NB4 (cell line): ENCODE measurements at regions not wholly inside any gene's neighbourhood (a gene's known extent, or its start where the extent isn't known, plus 50 kb on each side); places are given as distances from the start of the nearest gene placed in this dataset.
A peak's percentile ranks its signal among the peaks of the same experiment; 100 is the strongest.

Experiments
- DNase-seq: peaks from one replicate; pipeline ENCODE4 v3.0.0; 2010; ENCODE audit warnings: low read depth
- H3K4me3 ChIP-seq: one replicate; pipeline ENCODE4 v1.5.1; 2011; ENCODE audit warnings: mild to moderate bottlenecking, low read depth, low read length, moderate library complexity
- CTCF ChIP-seq: IDR thresholded peaks from one replicate; pipeline ENCODE4 v1.5.1; 2012; ENCODE audit warnings: low read depth, low read length
- MAX ChIP-seq: IDR thresholded peaks from 2 replicates; pipeline ENCODE4 v1.6.1; 2011; ENCODE audit warnings: low read depth, low read length
- MYC ChIP-seq: IDR thresholded peaks from 2 replicates; pipeline ENCODE4 v1.6.1; 2011; ENCODE audit warnings: low read depth, low read length
- POLR2A ChIP-seq: IDR thresholded peaks from 2 replicates; pipeline ENCODE4 v1.6.1; 2011; ENCODE audit warnings: mild to moderate bottlenecking; ENCODE audit not compliant: insufficient read length; ENCODE audit errors: extremely low read depth

DNA sequence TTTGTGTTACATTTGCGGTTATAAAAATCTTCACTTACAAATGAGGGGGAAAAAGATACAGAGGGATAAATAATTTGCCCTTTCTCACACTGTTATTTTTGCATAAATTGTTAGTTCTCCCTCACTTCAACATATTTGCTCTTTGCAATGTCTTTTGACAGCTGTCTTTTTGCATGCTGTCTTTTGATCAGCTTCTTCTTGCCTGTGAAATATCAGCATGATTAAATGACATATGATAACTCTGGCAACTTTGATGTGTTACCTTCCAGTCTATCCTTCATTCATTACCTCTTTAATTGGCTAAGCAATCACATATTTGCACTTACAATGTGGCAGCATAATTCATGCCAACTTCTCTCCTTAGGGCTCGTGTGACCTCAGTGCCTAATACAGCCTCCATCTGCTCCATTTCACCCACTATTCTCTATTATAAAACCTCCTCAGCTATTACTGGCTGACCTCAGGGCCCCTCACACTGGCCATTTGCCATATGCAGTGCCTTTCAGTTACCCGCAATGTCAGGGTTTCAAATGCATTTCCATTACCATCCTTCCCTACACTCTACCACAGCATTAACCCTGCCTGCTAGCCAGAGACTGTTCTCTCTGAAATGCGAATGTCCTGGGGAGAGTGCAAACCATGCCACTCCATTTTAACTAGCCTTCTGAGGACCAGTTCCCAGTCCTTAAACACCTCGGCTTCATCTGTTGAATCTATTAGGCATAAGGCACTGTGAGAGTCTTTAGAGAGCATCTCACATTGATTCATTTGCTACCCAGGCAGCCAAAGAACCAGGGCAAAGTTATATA is 1056.6 kb upstream of the CHAC2 start:
- no peak for DNase-seq
- no peak overlapping the region for H3K4me3 ChIP-seq
- TF ChIP-seq MAX (no peak), POLR2A (no peak), CTCF (no peak), MYC (no peak)

DNA sequence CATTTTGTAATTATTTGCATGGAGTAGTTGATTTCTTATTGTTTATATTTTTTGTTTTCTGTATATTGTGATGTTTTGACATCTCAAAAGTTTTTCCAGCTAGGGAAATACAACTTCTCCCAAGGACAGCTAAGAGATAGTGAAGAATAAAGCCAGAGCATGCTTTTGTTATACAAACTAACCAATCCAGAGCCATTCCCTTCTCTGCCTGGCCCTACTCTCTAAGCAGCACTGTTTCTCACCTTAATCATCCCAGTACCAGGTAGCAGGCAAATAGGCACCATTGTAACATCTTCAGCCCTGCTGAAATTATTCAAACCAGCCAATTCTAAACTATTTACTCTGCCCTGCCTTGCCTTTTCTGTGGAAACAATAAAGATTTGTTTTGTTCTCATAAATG is 1063.4 kb upstream of the CHAC2 start:
- TF ChIP-seq POLR2A (no peak), MAX (no peak), CTCF (no peak), MYC (no peak)
- no peak overlapping the region for H3K4me3 ChIP-seq
- DNase-seq = no peak

GRCh38 chr2:52703004-52703403 is 1064.6 kb upstream of the CHAC2 start:
- DNase-seq = no peak
- H3K4me3 ChIP-seq = no peak overlapping the region
- TF ChIP-seq MYC (no peak), CTCF (no peak), POLR2A (no peak), MAX (no peak)

DNA sequence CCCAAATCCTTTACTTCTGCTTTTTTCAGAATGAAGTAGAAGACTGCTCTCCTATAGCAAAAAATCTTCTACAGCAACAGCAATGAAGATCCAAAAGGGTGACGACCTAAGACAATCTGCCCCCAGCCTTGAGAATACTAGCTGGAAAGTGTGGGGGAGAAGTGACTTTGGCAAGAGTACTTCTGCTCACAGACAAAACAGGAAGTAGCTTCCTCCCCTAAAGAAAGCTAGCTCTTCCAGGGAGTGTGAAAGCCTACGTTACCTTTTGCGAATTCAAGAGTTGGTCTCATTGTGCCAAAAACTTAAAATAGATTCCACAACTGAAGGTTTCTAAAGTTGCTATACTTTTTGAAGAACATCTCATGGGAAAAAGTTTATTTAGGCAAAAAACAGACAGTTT is 1069.2 kb upstream of the CHAC2 start:
- TF ChIP-seq POLR2A = no peak
- no peak for TF ChIP-seq CTCF
- no peak for TF ChIP-seq MAX
- TF ChIP-seq MYC = no peak
- peak; percentile 49 for DNase-seq
- H3K4me3 ChIP-seq = no peak overlapping the region

- no peak overlapping the region for H3K4me3 ChIP-seq
- TF ChIP-seq CTCF (no peak), MAX (no peak), MYC (no peak), POLR2A (no peak)
- no peak for DNase-seq
These were observed 1069.9 kb upstream of the CHAC2 start for GRCh38 chr2:52697690-52698089.

DNA sequence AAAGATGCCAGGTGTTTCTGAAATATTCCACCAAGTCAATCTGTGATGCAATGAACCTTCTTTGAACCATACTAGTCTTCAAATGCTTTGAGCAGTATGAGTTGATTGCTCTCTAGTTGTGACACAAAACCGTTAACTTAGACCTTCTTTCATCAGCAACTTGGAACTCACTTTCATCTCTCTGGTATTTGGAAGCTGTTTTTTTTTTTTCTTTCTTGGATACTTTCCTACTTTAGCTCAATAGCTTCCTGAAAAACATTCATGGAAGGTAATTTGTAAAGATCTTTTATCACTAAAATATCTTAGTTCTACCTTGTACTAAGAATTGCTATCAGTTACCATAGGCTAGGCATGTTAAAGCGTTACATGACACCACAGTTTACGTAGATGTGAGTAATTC is 1071.9 kb upstream of the CHAC2 start:
- H3K4me3 ChIP-seq = no peak overlapping the region
- DNase-seq = no peak
- no peak for TF ChIP-seq POLR2A
- no peak for TF ChIP-seq MYC
- TF ChIP-seq MAX = no peak
- TF ChIP-seq CTCF = no peak
